H1 (cell line): ENCODE measurements at regions not wholly inside any gene's neighbourhood (a gene's known extent, or its start where the extent isn't known, plus 50 kb on each side); places are given as distances from the start of the nearest gene placed in this dataset.
"Not testable (repeated sequence)": the region's sequence is repeated elsewhere in the genome, so short reads cannot be mapped to it uniquely, and the experiment has no call there.

Experiments used
- CTCF ChIA-PET: fragments of 300-600 bp; sonication (Branson Sonifier 250); formaldehyde crosslinking; loops from one replicate; lab custom pipeline; 2021; ENCODE audit not compliant: partially characterized antibody; lab: Charles Lee
- POLR2A ChIA-PET: fragments of 300-600 bp; sonication (Branson Sonifier 250); formaldehyde crosslinking; loops from one replicate; lab custom pipeline; 2021; ENCODE audit warnings: inconsistent platforms; ENCODE audit not compliant: partially characterized antibody; lab: Charles Lee
- DNase-seq, 2 experiments: peaks; one replicate each; pipeline versions ENCODE4 v3.0.0 to v3.0.0-alpha.2; 2010 to 2022; ENCODE audit warnings: low spot score in 2 of 2, low read depth in 1 of 2, mixed read lengths in 1 of 2
- FAIRE-seq: peaks from 2 replicates; lab custom pipeline; 2011; peaks lifted over from hg19 to GRCh38; lab: Jason Lieb, UNC
- H2AFZ ChIP-seq: 2 replicates; pipeline ENCODE4 v1.8.1; 2012; ENCODE audit warnings: low read length, inconsistent platforms
- H2AK5ac ChIP-seq: 2 replicates; pipeline ENCODE4 v1.6.1; 2013; ENCODE audit warnings: low read depth, low read length
- H2BK120ac ChIP-seq: replicated peaks from 2 replicates; pipeline ENCODE3; 2013; ENCODE audit warnings: low read depth, low read length, inconsistent platforms
- H2BK12ac ChIP-seq: 2 replicates; pipeline ENCODE4 v1.6.1; 2013; ENCODE audit warnings: low read depth, low read length
- H2BK15ac ChIP-seq: 2 replicates; pipeline ENCODE4 v1.6.1; 2013; ENCODE audit warnings: low read length
- H2BK20ac ChIP-seq: 2 replicates; pipeline ENCODE4 v1.6.1; 2013; ENCODE audit warnings: low read length
- H2BK5ac ChIP-seq: 2 replicates; pipeline ENCODE4 v1.6.1; 2013; ENCODE audit warnings: low read depth, low read length
- H3K14ac ChIP-seq: 2 replicates; pipeline ENCODE4 v1.6.1; 2013; ENCODE audit warnings: inconsistent platforms; ENCODE audit not compliant: insufficient read length
- H3K18ac ChIP-seq: 2 replicates; pipeline ENCODE4 v1.6.1; 2013; ENCODE audit warnings: low read length; ENCODE audit errors: extremely low read depth
- H3K23ac ChIP-seq: 2 replicates; pipeline ENCODE4 v1.6.1; 2013; ENCODE audit warnings: inconsistent platforms; ENCODE audit not compliant: insufficient read length
- H3K23me2 ChIP-seq: 2 replicates; pipeline ENCODE4 v1.6.1; 2013; ENCODE audit warnings: low read depth, low read length
- H3K27ac ChIP-seq: 2 replicates; pipeline ENCODE4 v1.6.1; 2011; ENCODE audit warnings: low read depth, low read length, inconsistent platforms
- H3K27me3 ChIP-seq, 4 experiments: replicated peaks in 1 of 4; 1 replicate in 1 of 4; 2 replicates in 3 of 4; pipeline versions ENCODE4 v1.6.1 to v1.8.1; 2011 to 2013; ENCODE audit warnings: low read length in 3 of 4, mild to moderate bottlenecking in 3 of 4, inconsistent platforms in 2 of 4, mixed read lengths in 2 of 4, moderate library complexity in 1 of 4; ENCODE audit not compliant: control insufficient read depth in 3 of 4, insufficient read depth in 3 of 4; ENCODE audit errors: extremely low read depth in 1 of 4
- H3K36me3 ChIP-seq, 4 experiments: 2 replicates each; pipeline versions ENCODE4 v1.6.1 to v1.8.1; 2011 to 2013; ENCODE audit warnings: mild to moderate bottlenecking in 4 of 4, low read length in 3 of 4, moderate library complexity in 2 of 4, control low read depth in 1 of 4, inconsistent platforms in 1 of 4; ENCODE audit not compliant: insufficient read depth in 4 of 4, control insufficient read depth in 2 of 4
- H3K4ac ChIP-seq: replicated peaks from 2 replicates; pipeline ENCODE3; 2013; ENCODE audit warnings: low read length, low read depth, mixed read lengths, inconsistent platforms; ENCODE audit not compliant: insufficient read length
- H3K4me1 ChIP-seq, 4 experiments: replicated peaks in 1 of 4; 1 replicate in 1 of 4; 2 replicates in 3 of 4; pipeline versions ENCODE4 v1.6.1 to v1.8.1; 2011 to 2013; ENCODE audit warnings: low read length in 3 of 4, inconsistent platforms in 2 of 4, mixed read lengths in 1 of 4; ENCODE audit not compliant: insufficient read depth in 4 of 4, control insufficient read depth in 3 of 4
- H3K4me2 ChIP-seq, 2 experiments: 2 replicates each; pipeline versions ENCODE4 v1.6.1 to v1.8.1; 2011 to 2013; ENCODE audit warnings: low read depth in 2 of 2, low read length in 2 of 2, control low read depth in 1 of 2, inconsistent platforms in 1 of 2, mild to moderate bottlenecking in 1 of 2; ENCODE audit not compliant: insufficient read depth in 1 of 2
- H3K4me3 ChIP-seq, 4 experiments: fragments of 200-600, 300-600 bp in 1 of 4; sonication (generic), shearing (Covaris generic), sonication (Bioruptor Twin) in 1 of 4; 2 replicates each; pipeline versions ENCODE4 v1.5.1 to v1.8.1; 2011 to 2016; ENCODE audit warnings: low read length in 4 of 4, low read depth in 3 of 4, control low read depth in 2 of 4, inconsistent platforms in 2 of 4, mild to moderate bottlenecking in 2 of 4, mixed read lengths in 1 of 4, moderate library complexity in 1 of 4; ENCODE audit not compliant: insufficient read depth in 2 of 4; ENCODE audit errors: extremely low read depth in 1 of 4
- H3K56ac ChIP-seq: replicated peaks from 2 replicates; pipeline ENCODE3; 2013; ENCODE audit warnings: low read depth, mild to moderate bottlenecking, mixed read lengths, low read length, inconsistent platforms; ENCODE audit not compliant: insufficient read length
- H3K79me1 ChIP-seq: 2 replicates; pipeline ENCODE4 v1.6.1; 2013; ENCODE audit warnings: low read depth, low read length, control low read depth
- H3K79me2 ChIP-seq, 2 experiments: 2 replicates each; pipeline versions ENCODE4 v1.6.1 to v1.8.1; 2012 to 2013; ENCODE audit warnings: low read length in 2 of 2, mild to moderate bottlenecking in 2 of 2, inconsistent platforms in 1 of 2; ENCODE audit not compliant: insufficient read depth in 2 of 2, control insufficient read depth in 1 of 2
- H3K9ac ChIP-seq, 4 experiments: replicated peaks in 1 of 4; 1 replicate in 1 of 4; 2 replicates in 3 of 4; pipeline versions ENCODE4 v1.6.1 to v1.8.1; 2011 to 2013; ENCODE audit warnings: low read depth in 3 of 4, low read length in 3 of 4, control low read depth in 2 of 4, mild to moderate bottlenecking in 2 of 4, moderate library complexity in 2 of 4, inconsistent platforms in 1 of 4; ENCODE audit errors: extremely low read depth in 1 of 4
- H3K9me3 ChIP-seq, 2 experiments: 2 replicates each; pipeline versions ENCODE4 v1.6.1 to v1.8.1; 2012 to 2013; ENCODE audit warnings: mild to moderate bottlenecking in 2 of 2, moderate library complexity in 2 of 2, control low read depth in 1 of 2, inconsistent platforms in 1 of 2, low read depth in 1 of 2, low read length in 1 of 2, mixed read lengths in 1 of 2; ENCODE audit not compliant: insufficient read depth in 2 of 2
- H4K20me1 ChIP-seq, 2 experiments: replicated peaks in 1 of 2; 2 replicates each; pipeline versions ENCODE3 to v1.8.1; 2011 to 2013; ENCODE audit warnings: inconsistent platforms in 2 of 2, low read length in 2 of 2, mild to moderate bottlenecking in 1 of 2; ENCODE audit not compliant: insufficient read depth in 2 of 2, control insufficient read depth in 1 of 2
- H4K5ac ChIP-seq: 2 replicates; pipeline ENCODE4 v1.6.1; 2013; ENCODE audit warnings: low read length, low read depth, mixed read lengths, inconsistent platforms; ENCODE audit not compliant: insufficient read length
- H4K8ac ChIP-seq: 2 replicates; pipeline ENCODE4 v1.8.0; 2013; ENCODE audit warnings: mild to moderate bottlenecking, moderate library complexity, low read length, inconsistent platforms; ENCODE audit not compliant: insufficient read depth; ENCODE audit errors: extremely low read depth
- H4K91ac ChIP-seq: replicated peaks from 2 replicates; pipeline ENCODE3; 2013; ENCODE audit warnings: low read length, mixed read lengths, inconsistent platforms; ENCODE audit not compliant: insufficient read length
- EZH2 ChIP-seq: fragments of 200-600 bp; sonication (generic); IDR thresholded peaks from 2 replicates; pipeline ENCODE4 v1.7.1; 2012; ENCODE audit warnings: low read depth, mild to moderate bottlenecking, moderate library complexity, low read length, inconsistent platforms; ENCODE audit not compliant: severe bottlenecking
- FOSL1 ChIP-seq: IDR thresholded peaks from 2 replicates; pipeline ENCODE4 v1.6.1; 2011; ENCODE audit warnings: mild to moderate bottlenecking, low read depth, low read length, moderate library complexity; ENCODE audit not compliant: insufficient read depth
- KDM5A ChIP-seq: fragments of 200-600 bp; IDR thresholded peaks from 2 replicates; pipeline ENCODE4 v1.7.1; 2012; ENCODE audit warnings: mild to moderate bottlenecking, low read length, inconsistent platforms, mixed read lengths
- TAF1 ChIP-seq: IDR thresholded peaks from 2 replicates; pipeline ENCODE4 v1.6.1; 2011; ENCODE audit warnings: mild to moderate bottlenecking, low read depth, low read length
- TAF7 ChIP-seq: optimal IDR thresholded peaks from 2 replicates; pipeline ENCODE3; 2011; ENCODE audit warnings: low read depth, mild to moderate bottlenecking, inconsistent platforms, low read length, moderate library complexity, borderline replicate concordance
- ZNF274 ChIP-seq: IDR thresholded peaks from 2 replicates; pipeline ENCODE4 v1.7.0; 2012; ENCODE audit warnings: low read length, borderline replicate concordance; ENCODE audit errors: extremely low read depth

DNA sequence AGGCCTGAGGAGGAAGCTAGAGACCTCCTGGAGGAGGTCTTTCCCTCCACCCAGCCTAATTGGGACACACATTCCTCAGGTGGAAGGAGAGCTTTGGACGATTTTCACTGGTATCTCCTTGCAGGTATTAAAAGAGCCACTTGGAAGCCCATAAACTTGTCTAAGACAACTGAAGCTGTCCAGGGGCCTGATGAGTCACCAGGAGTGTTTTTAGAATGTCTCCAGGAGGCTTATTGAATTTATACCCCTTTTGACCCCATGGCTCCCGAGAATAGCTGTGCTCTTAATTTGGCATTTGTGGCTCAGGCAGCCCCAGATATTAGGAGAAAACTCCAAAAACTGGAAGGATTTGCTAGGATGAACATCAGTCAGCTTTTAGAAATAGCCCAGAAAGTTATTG, 922.7 kb upstream of the AMELY start (continued):
- TF ChIP-seq TAF7 (no peak), KDM5A (no peak), TAF1 (no peak), FOSL1 (no peak), ZNF274 (no peak), EZH2 (no peak)

DNA sequence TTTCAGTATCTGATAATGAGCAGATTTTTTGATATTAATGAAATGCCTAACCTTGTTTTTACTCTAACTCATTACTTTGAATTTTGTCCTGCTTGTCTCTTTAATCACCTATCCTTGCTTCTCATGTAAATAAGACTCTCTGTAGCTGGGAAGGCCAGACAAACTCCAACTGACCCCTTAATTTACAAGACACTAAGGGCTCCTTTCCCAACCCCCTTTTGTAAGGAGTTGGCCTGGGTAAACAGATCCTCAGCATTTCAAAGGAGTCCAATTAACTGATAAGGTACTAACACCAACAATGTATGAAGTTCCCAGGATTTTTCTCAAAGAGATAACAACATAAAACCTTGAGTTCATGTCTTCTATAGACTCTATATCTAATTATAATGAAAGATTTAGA, 919.3 kb upstream of the AMELY start:
- H2BK20ac ChIP-seq, H3K18ac ChIP-seq, H2BK120ac ChIP-seq, H3K79me1 ChIP-seq, H2BK5ac ChIP-seq, CTCF ChIA-PET, H3K27ac ChIP-seq, H3K36me3 ChIP-seq, H3K23ac ChIP-seq, DNase-seq, H4K91ac ChIP-seq, H2BK12ac ChIP-seq, H3K4me2 ChIP-seq, H3K56ac ChIP-seq, H2BK15ac ChIP-seq, H3K14ac ChIP-seq, H3K4ac ChIP-seq, H3K4me1 ChIP-seq, H4K20me1 ChIP-seq, H4K5ac ChIP-seq, H2AFZ ChIP-seq, H3K9ac ChIP-seq, H3K9me3 ChIP-seq, H4K8ac ChIP-seq, H3K79me2 ChIP-seq, H3K4me3 ChIP-seq, H2AK5ac ChIP-seq, H3K23me2 ChIP-seq, POLR2A ChIA-PET: not testable (repeated sequence)
- peaks cover 41 to 72% (median 63%) of the 10 kb centered on the region in 4 experiments for H3K27me3 ChIP-seq
- peak; percentile 57 for FAIRE-seq
